ENCODE measurements at regions not wholly inside any gene's neighbourhood (a gene's known extent, or its start where the extent isn't known, plus 50 kb on each side); places are given as distances from the start of the nearest gene placed in this dataset.

- TF ChIP-seq POLR2AphosphoS5 (IDR thresholded peaks at IDR 0.05), result no peak
- no peak for TF ChIP-seq CTCF (IDR thresholded peaks at IDR 0.05)
- TF ChIP-seq EP300 (IDR thresholded peaks at IDR 0.05), result no peak
- TF ChIP-seq POLR2A (IDR thresholded peaks at IDR 0.05; ENCODE audit: low read depth), result no peak
Observed at GRCh38 chr11:25247336-25247735, 750.5 kb downstream of the LUZP2 start.
